Activated naive CD8-positive, alpha-beta T cell treated with anti-CD3 and anti-CD28 coated beads, Interleukin-2, amount 50 U/mL, for 24 hours (primary cell): ENCODE measurements at regions not wholly inside any gene's neighbourhood (a gene's known extent, or its start where the extent isn't known, plus 50 kb on each side); places are given as distances from the start of the nearest gene placed in this dataset.
"Not testable (repeated sequence)": the region's sequence is repeated elsewhere in the genome, so short reads cannot be mapped to it uniquely, and the experiment has no call there.

Source experiments
- ATAC-seq: fragments of 150-1000 bp; cut with Tn5 transposase; one replicate; pipeline ENCODE4 v1.10.0; 2021
- DNase-seq: peaks from one replicate; pipeline ENCODE4 v3.0.0; 2021
- H3K27ac Mint-ChIP-seq: one replicate; pipeline ENCODE4 v1.8.0; 2021; ENCODE audit warnings: mild to moderate bottlenecking, mixed read lengths
- H3K27me3 Mint-ChIP-seq: one replicate; pipeline ENCODE4 v1.8.0; 2021; ENCODE audit warnings: mixed read lengths
- H3K36me3 Mint-ChIP-seq: one replicate; pipeline ENCODE4 v1.8.0; 2021; ENCODE audit warnings: low read depth, mixed read lengths
- H3K4me1 Mint-ChIP-seq: one replicate; pipeline ENCODE4 v1.8.0; 2021; ENCODE audit warnings: mixed read lengths
- H3K4me3 Mint-ChIP-seq: one replicate; pipeline ENCODE4 v1.8.0; 2021; ENCODE audit warnings: mild to moderate bottlenecking, moderate library complexity, mixed read lengths
- H3K9me3 Mint-ChIP-seq: one replicate; pipeline ENCODE4 v1.8.0; 2021; ENCODE audit warnings: mixed read lengths

GRCh38 chr7:24381894-24382505, 98.0 kb downstream of the NPY start:
- Mint-ChIP-seq H3K4me3 (no peak overlapping the region), H3K36me3 (no peaks in the 10 kb centered on the region), H3K4me1 (no peaks in the 10 kb centered on the region), H3K27me3 (no peaks in the 10 kb centered on the region), H3K27ac (no peak overlapping the region), H3K9me3 (no peaks in the 10 kb centered on the region)
- DNase-seq: no peak
- ATAC-seq: no peak

- DNase-seq (no peak), ATAC-seq (no peak)
- Mint-ChIP-seq H3K4me3 (no peak overlapping the region), H3K36me3 (no peaks in the 10 kb centered on the region), H3K9me3 (no peaks in the 10 kb centered on the region), H3K27ac (no peak overlapping the region), H3K27me3 (no peaks in the 10 kb centered on the region), H3K4me1 (no peaks in the 10 kb centered on the region)
Observed at GRCh38 chr7:24383055-24383454, 99.1 kb downstream of the NPY start.

DNA sequence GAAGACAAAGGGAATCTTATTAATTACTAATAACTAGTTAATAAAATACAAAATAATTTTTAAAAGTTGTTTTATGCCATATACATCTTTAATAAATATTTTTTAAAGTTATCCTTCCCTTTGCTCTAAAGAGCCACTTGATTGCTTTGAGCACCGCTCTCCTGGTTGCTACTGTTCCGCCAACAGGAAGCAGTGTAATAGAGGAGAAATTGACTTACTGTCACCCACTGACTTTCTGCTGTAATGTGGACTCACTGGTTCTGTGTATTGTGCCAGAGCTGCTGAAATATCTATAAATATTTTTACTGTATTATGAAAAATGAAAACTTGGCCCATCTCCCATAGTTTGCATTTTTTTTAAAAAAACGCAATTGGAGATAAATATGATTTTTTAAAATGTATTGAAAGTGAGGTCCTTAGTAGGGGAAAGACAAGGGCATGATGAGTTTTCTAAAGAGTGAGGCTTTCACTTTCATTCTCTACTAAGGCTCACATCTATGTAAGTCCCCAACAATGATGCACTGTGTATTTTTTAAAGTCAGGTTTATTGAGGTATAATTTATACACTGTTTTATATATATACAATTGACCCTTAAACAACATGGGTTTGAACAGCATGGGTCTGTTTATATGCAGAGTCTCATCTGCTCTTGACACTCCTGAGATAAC, 100.5 kb downstream of the NPY start:
- no peak overlapping the region for H3K27ac Mint-ChIP-seq
- no peaks in the 10 kb centered on the region for H3K27me3 Mint-ChIP-seq
- no peaks in the 10 kb centered on the region for H3K9me3 Mint-ChIP-seq

DNA sequence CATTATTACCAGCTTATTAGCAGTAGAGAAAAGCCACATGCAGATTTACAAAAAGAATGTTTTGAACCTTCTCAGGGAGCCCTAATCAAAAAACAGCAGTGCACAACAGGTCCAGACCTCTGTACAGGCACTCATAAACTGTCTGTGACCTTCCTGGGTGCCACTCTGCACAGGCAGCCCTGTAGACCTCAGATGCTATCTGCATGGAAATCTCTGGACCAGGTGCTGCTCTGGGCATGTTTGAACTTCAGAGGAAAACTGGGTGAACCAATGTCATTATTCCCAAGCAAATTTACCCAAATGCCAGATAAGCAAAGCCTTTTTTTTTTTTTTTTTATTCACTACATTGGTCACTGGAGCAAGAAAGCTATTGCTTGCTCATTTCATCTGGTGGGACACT, 104.2 kb downstream of the NPY start:
- no peak for ATAC-seq
- Mint-ChIP-seq H3K27me3 (peaks cover 2% of the 10 kb centered on the region), H3K4me1 (no peaks in the 10 kb centered on the region), H3K9me3 (no peaks in the 10 kb centered on the region), H3K4me3 (no peak overlapping the region), H3K36me3 (no peaks in the 10 kb centered on the region), H3K27ac (no peak overlapping the region)
- DNase-seq: no peak

More for the DNA sequence above, 100.5 kb downstream of the NPY start:
- no peak for ATAC-seq
- Mint-ChIP-seq H3K4me3 (no peak overlapping the region), H3K36me3 (no peaks in the 10 kb centered on the region), H3K4me1 (no peaks in the 10 kb centered on the region)
- DNase-seq: no peak

- ATAC-seq: no peak
- peaks cover 2% of the 10 kb centered on the region for H3K27me3 Mint-ChIP-seq
- H3K36me3 Mint-ChIP-seq: no peaks in the 10 kb centered on the region
- no peak overlapping the region for H3K4me3 Mint-ChIP-seq
- H3K4me1 Mint-ChIP-seq: no peaks in the 10 kb centered on the region
- DNase-seq: no peak
- H3K27ac Mint-ChIP-seq: no peak overlapping the region
- no peaks in the 10 kb centered on the region for H3K9me3 Mint-ChIP-seq
Observed at GRCh38 chr7:24390376-24391157, 106.6 kb downstream of the NPY start.

DNA sequence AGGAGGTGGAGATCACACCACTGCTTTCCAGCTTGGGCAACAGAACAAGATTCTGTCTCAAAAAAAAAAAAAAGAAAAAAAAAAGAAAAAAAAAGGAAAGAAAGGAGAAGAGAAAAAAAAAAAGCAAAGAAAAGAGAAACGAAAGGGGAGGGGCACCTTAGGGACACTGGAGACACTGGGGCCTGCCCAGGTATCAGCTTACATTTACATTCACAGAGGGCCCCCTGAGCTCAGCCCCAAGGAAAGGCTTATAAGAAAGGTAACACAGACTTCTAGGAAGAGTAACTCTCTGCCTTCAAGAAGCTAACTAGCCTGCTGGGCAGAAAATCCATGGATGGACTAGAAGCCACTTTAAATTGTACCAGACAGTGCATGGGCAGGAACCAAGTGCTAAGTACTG, 108.8 kb downstream of the NPY start:
- no peak overlapping the region for H3K4me3 Mint-ChIP-seq
- no peaks in the 10 kb centered on the region for H3K9me3 Mint-ChIP-seq
- no peaks in the 10 kb centered on the region for H3K4me1 Mint-ChIP-seq
- ATAC-seq (no peak), DNase-seq (no peak)
- H3K27ac Mint-ChIP-seq: no peak overlapping the region
- H3K36me3 Mint-ChIP-seq: no peaks in the 10 kb centered on the region
- H3K27me3 Mint-ChIP-seq: peaks cover 5% of the 10 kb centered on the region

GRCh38 chr7:24395512-24395911, 111.5 kb downstream of the NPY start:
- ATAC-seq (no peak), DNase-seq (no peak)
- Mint-ChIP-seq H3K27ac (no peak overlapping the region), H3K9me3 (no peaks in the 10 kb centered on the region), H3K36me3 (no peaks in the 10 kb centered on the region), H3K4me1 (no peaks in the 10 kb centered on the region), H3K4me3 (no peak overlapping the region), H3K27me3 (peaks cover 5% of the 10 kb centered on the region)

DNA sequence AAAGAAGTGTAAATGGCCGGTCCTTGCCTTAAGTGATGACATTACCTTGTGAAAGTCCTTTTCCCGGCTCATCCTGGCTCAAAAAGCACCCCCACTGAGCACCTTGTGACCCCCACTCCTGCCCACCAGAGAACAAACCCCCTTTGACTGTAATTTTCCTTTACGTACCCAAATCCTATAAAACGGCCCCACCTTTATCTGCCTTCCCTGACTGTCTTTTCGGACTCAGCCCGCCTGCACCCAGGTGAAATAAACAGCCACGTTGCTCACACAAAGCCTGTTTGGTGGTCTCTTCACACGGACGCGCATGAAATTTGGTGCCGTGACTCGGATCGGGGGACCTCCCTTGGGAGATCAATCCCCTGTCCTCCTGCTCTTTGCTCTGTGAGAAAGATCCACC, 112.4 kb downstream of the NPY start:
- not testable (repeated sequence) for H3K27me3 Mint-ChIP-seq, H3K4me3 Mint-ChIP-seq, H3K27ac Mint-ChIP-seq, DNase-seq, H3K4me1 Mint-ChIP-seq, H3K36me3 Mint-ChIP-seq, ATAC-seq, H3K9me3 Mint-ChIP-seq

- ATAC-seq (no peak), DNase-seq (no peak)
- peaks cover 7% of the 10 kb centered on the region for H3K4me1 Mint-ChIP-seq
- H3K4me3 Mint-ChIP-seq: no peak overlapping the region
- no peaks in the 10 kb centered on the region for H3K36me3 Mint-ChIP-seq
- H3K27me3 Mint-ChIP-seq: peaks cover 5% of the 10 kb centered on the region
- H3K27ac Mint-ChIP-seq: no peak overlapping the region
- H3K9me3 Mint-ChIP-seq: no peaks in the 10 kb centered on the region
Observed at GRCh38 chr7:24401628-24402593, 117.9 kb downstream of the NPY start.

DNA sequence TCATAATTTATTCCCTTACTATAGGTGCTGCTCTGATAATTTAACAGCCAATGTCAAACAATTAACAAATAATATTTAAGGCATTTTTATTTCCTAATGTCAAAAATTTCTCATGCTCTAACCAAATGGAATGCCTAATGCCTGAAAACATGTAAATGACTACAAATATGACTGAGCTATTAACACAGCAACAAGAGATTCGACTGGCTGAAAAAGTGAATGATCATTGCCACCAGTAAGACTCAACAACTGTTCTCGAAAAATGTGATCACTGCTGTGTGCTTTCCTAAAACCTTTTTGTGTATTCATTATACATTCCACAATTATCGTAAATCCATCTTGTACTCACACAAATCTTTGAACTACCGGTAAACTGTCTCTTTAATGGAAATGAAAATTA, 118.7 kb downstream of the NPY start:
- no peak overlapping the region for H3K4me3 Mint-ChIP-seq
- peaks cover 2% of the 10 kb centered on the region for H3K27me3 Mint-ChIP-seq
- no peak for DNase-seq
- no peaks in the 10 kb centered on the region for H3K36me3 Mint-ChIP-seq
- no peak overlapping the region for H3K27ac Mint-ChIP-seq
- no peak for ATAC-seq
- H3K9me3 Mint-ChIP-seq: no peaks in the 10 kb centered on the region
- peaks cover 7% of the 10 kb centered on the region for H3K4me1 Mint-ChIP-seq

- Mint-ChIP-seq H3K9me3 (no peaks in the 10 kb centered on the region), H3K27ac (no peak overlapping the region), H3K27me3 (peaks cover 2% of the 10 kb centered on the region), H3K4me3 (no peak overlapping the region), H3K4me1 (peaks cover 7% of the 10 kb centered on the region), H3K36me3 (no peaks in the 10 kb centered on the region)
- DNase-seq: no peak
- ATAC-seq: no peak
Observed at GRCh38 chr7:24403557-24403956, 119.6 kb downstream of the NPY start.

GRCh38 chr7:24404315-24404714, 120.3 kb downstream of the NPY start:
- no peak overlapping the region for H3K4me3 Mint-ChIP-seq

GRCh38 chr7:24405002-24405401, 121.0 kb downstream of the NPY start:
- Mint-ChIP-seq H3K4me1 (peaks cover 7% of the 10 kb centered on the region), H3K27me3 (peaks cover 4% of the 10 kb centered on the region), H3K27ac (no peak overlapping the region), H3K4me3 (no peak overlapping the region), H3K9me3 (no peaks in the 10 kb centered on the region), H3K36me3 (no peaks in the 10 kb centered on the region)
- ATAC-seq (no peak), DNase-seq (no peak)

More at GRCh38 chr7:24404315-24404714, 120.3 kb downstream of the NPY start:
- peaks cover 3% of the 10 kb centered on the region for H3K27me3 Mint-ChIP-seq
- ATAC-seq: no peak
- H3K4me1 Mint-ChIP-seq: peaks cover 7% of the 10 kb centered on the region
- no peak for DNase-seq
- H3K9me3 Mint-ChIP-seq: no peaks in the 10 kb centered on the region
- H3K27ac Mint-ChIP-seq: no peak overlapping the region
- H3K36me3 Mint-ChIP-seq: no peaks in the 10 kb centered on the region

- DNase-seq (peak; percentile 2), ATAC-seq (peak; percentile 59)
- Mint-ChIP-seq H3K36me3 (no peaks in the 10 kb centered on the region), H3K4me3 (no peak overlapping the region), H3K9me3 (no peaks in the 10 kb centered on the region), H3K27ac (no peak overlapping the region), H3K27me3 (peaks cover 4% of the 10 kb centered on the region), H3K4me1 (peaks cover 7% of the 10 kb centered on the region)
Observed at GRCh38 chr7:24406053-24406788, 122.2 kb downstream of the NPY start.
